NT2/D1 (cell line): ENCODE measurements at regions not wholly inside any gene's neighbourhood (a gene's known extent, or its start where the extent isn't known, plus 50 kb on each side); places are given as distances from the start of the nearest gene placed in this dataset.

Source experiments
- DNase-seq: peaks from one replicate; pipeline ENCODE4 v3.0.0-alpha.2; 2011; ENCODE audit warnings: low read depth, low spot score
- H3K27me3 ChIP-seq: 2 replicates; pipeline ENCODE4 v1.6.0; 2011; ENCODE audit warnings: mild to moderate bottlenecking; ENCODE audit not compliant: insufficient read length, insufficient read depth
- H3K36me3 ChIP-seq: 2 replicates; pipeline ENCODE4 v1.6.1; 2011; ENCODE audit warnings: mild to moderate bottlenecking, low read length, mixed read lengths; ENCODE audit not compliant: insufficient read depth, insufficient read length
- H3K4me1 ChIP-seq: 2 replicates; pipeline ENCODE4 v1.5.1; 2011; ENCODE audit not compliant: insufficient read depth, insufficient read length
- H3K4me3 ChIP-seq: 2 replicates; pipeline ENCODE4 v1.5.1; 2011; ENCODE audit warnings: low read depth; ENCODE audit not compliant: insufficient read length
- H3K9ac ChIP-seq: 2 replicates; pipeline ENCODE4 v1.6.0; 2011; ENCODE audit warnings: low read depth; ENCODE audit not compliant: insufficient read length
- H3K9me3 ChIP-seq: 2 replicates; pipeline ENCODE4 v1.5.1; 2011; ENCODE audit warnings: mild to moderate bottlenecking, low read length; ENCODE audit not compliant: insufficient read depth
- SUZ12 ChIP-seq: IDR thresholded peaks from 2 replicates; pipeline ENCODE4 v1.6.1; 2011; ENCODE audit not compliant: insufficient read length, insufficient read depth; ENCODE audit errors: extremely low read depth
- YY1 ChIP-seq: IDR thresholded peaks from 2 replicates; pipeline ENCODE4 v1.6.1; 2011; ENCODE audit not compliant: insufficient read length, insufficient read depth
- ZNF274 ChIP-seq: IDR thresholded peaks from 2 replicates; pipeline ENCODE4 v1.6.1; 2011; ENCODE audit warnings: mild to moderate bottlenecking, low read depth, low read length

DNA sequence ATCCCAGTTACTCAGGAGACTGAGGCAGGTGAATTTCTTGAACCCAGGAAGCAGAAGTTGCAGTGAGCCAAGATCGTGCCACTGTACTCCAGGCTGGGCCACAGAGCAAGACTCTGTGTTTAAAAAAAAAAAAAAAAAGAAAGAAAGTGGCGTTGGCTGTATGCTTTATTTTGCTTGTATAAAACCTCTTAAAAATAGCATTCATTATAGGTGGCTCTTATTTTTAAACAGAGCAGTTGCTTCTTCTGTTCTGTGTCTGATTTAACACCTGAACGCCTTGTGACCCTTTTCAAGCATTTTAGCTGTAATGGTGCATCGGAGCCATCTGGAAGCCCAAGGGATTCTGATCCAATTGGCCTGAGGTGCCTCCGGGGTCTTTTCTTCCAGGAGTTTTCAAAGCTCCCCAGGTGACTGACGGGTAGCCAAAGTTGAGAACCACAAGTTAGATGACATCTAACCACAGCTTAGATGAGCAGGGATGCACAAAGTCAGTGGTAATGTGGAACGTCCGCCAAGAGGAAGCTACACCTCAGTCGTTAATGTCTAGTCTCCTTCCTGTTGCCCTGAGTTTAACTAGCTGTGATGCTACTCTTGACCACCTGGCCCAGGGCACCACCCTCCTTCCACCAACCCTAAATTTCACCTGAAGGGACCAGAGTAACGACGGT, 274.6 kb upstream of the KLF6 start:
- no peak for DNase-seq
- Histone ChIP-seq H3K36me3 (no peaks in the 10 kb centered on the region), H3K9me3 (no peaks in the 10 kb centered on the region), H3K4me1 (no peaks in the 10 kb centered on the region), H3K27me3 (no peaks in the 10 kb centered on the region), H3K9ac (no peak overlapping the region), H3K4me3 (no peak overlapping the region)
- TF ChIP-seq ZNF274 (no peak), SUZ12 (no peak), YY1 (no peak)

DNA sequence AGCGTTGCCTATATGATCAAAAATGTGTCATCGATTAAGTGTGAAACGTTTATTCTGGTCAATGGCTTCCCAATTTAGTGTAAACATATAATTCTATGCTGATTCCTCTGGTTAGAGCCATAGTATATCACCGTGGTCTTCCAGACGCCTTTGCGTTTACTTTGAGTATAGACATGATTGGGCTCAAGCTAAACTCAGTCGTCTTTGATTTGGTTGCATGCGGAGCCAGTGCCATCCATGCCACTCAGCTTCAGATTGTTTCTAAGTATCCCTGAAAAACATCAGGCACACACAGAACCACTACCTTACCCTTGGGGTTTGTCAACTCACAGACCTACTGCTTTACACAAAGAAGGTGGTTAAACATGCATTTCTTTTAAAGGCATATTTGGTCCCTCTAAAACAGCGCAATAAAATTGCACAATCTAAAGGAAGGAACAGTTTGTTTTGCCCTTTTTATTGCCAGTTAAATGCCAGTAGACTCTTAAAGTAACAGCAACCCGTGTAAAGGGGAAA, 273.6 kb upstream of the KLF6 start:
- Histone ChIP-seq H3K9me3 (no peaks in the 10 kb centered on the region), H3K4me1 (no peaks in the 10 kb centered on the region), H3K4me3 (no peak overlapping the region), H3K27me3 (no peaks in the 10 kb centered on the region), H3K36me3 (no peaks in the 10 kb centered on the region), H3K9ac (no peak overlapping the region)
- no peak for DNase-seq
- TF ChIP-seq ZNF274 (no peak), YY1 (no peak), SUZ12 (no peak)

DNA sequence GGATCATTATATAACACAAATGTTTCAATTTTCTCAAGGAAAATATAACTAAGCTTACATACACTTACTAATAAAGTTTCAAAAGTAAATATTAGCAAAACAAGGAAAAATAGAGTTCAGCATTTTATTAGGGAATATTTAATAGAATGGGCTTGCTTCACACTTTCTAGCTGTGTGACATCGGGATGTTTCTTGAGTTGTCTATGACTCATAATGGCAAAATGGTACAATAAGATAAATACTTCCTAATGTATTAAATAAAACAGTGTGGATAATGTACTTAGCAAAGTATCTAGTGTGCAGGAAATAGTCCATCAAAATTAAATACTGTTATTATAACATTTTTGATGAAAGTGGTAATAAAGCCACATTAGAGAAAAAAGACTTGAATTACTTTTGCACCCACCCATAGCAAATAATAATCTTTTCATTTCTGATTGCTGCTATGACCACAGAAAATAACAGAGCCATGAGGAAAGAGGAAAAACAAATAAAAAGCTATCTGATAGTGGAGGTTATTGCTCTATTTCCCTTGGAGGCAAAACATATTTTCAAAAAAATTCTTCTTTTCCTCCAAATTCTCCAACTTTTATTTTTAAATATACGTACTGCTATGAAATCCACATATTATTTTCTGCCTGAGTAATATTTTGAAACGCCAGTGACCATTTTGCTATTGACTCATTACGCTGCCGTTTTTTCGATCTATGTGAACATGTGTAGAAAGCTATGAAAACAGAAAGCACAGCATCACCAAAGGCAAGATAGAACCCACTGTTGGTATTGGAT, 272.9 kb upstream of the KLF6 start:
- H3K4me3 ChIP-seq, result no peak overlapping the region
- no peak for DNase-seq
- no peaks in the 10 kb centered on the region for H3K4me1 ChIP-seq
- no peak overlapping the region for H3K9ac ChIP-seq
- H3K36me3 ChIP-seq, result no peaks in the 10 kb centered on the region
- no peak for TF ChIP-seq ZNF274
- TF ChIP-seq SUZ12, result no peak
- no peak for TF ChIP-seq YY1
- no peaks in the 10 kb centered on the region for H3K27me3 ChIP-seq
- no peaks in the 10 kb centered on the region for H3K9me3 ChIP-seq

DNA sequence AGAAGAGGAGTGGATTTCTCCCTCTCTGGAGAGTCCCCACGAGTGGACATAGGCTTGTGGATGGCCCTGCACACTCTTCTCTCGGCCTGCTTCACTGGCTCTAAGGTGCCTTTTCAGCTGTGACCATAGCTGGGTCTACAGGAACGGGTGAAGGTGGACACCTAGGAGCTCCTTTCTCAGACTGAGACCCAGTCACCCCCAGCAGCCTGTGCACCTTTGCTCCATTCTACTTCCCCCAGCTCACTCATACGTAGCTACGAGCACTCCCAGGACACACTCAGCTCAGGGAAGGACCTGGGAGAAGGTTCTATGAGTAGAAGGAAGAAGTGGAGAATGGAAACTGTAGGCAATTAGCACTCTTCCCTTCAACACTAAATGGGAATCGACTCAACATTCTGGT, 272.0 kb upstream of the KLF6 start:
- no peaks in the 10 kb centered on the region for H3K36me3 ChIP-seq
- H3K4me1 ChIP-seq, result no peaks in the 10 kb centered on the region
- no peak overlapping the region for H3K4me3 ChIP-seq
- TF ChIP-seq YY1 (no peak), SUZ12 (no peak), ZNF274 (no peak)
- H3K27me3 ChIP-seq, result no peaks in the 10 kb centered on the region
- H3K9ac ChIP-seq, result no peak overlapping the region
- DNase-seq, result no peak
- no peaks in the 10 kb centered on the region for H3K9me3 ChIP-seq

DNA sequence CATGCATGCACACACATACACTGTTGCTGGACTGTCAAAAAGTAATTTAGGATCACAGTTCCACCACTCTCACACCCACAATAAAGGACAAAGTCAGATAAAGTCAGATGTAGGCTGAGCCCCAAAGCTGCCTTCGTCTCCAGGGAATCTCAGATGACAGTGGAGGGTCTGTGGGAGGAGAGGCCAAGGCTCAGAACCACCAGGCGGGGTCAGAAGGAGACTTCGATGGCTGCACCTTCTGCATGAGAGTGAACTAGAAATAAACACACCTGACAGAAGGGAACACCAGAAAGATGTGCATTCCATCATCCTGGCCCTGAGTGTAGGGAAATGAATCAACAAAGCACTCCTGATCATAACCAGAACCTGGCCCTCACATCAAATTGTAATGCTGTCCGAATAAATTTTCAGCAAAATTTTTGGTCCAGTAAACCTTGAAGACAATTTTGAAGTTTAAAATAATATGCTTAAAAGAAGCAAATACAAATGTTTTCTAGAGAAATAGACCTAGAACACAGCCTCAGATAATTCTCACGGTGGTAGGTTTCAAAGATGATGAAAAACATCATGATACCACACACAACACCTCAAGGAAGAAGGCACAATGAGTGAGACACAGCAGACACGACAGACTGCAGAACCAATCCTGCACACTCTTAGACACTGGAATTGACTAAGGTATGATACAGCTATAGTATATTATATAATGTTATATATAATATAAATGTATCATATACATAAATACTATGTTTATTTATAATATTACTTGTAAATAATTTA, 269.8 kb upstream of the KLF6 start:
- TF ChIP-seq YY1 (no peak), SUZ12 (no peak)
- Histone ChIP-seq H3K36me3 (no peaks in the 10 kb centered on the region), H3K27me3 (no peaks in the 10 kb centered on the region), H3K4me1 (no peaks in the 10 kb centered on the region), H3K4me3 (no peak overlapping the region), H3K9ac (no peak overlapping the region), H3K9me3 (no peaks in the 10 kb centered on the region)
- DNase-seq, result no peak

DNA sequence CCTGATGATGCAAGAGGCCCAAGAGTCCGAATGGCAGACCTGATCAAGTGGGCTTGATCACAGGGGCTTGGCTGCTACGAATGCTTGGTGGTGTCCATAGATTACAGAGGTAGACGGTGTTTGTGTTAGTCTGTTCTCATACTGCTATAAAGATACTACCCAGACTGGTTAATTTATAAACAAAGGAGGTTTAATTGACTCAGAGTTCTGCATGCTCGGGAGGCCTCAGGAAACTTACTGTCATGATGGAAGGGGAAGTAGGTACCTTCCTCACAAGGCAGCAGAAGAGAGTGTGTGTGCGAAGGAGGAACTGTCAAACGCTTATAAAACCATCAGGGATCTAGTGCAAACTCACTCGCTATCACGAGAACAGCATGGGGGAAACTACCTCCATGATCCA, 268.9 kb upstream of the KLF6 start:
- no peak for DNase-seq
- no peak overlapping the region for H3K4me3 ChIP-seq
- H3K9ac ChIP-seq, result no peak overlapping the region
- no peaks in the 10 kb centered on the region for H3K27me3 ChIP-seq
- H3K4me1 ChIP-seq, result no peaks in the 10 kb centered on the region
- H3K9me3 ChIP-seq, result no peaks in the 10 kb centered on the region
- no peaks in the 10 kb centered on the region for H3K36me3 ChIP-seq
- TF ChIP-seq SUZ12 (no peak), ZNF274 (no peak), YY1 (no peak)

DNA sequence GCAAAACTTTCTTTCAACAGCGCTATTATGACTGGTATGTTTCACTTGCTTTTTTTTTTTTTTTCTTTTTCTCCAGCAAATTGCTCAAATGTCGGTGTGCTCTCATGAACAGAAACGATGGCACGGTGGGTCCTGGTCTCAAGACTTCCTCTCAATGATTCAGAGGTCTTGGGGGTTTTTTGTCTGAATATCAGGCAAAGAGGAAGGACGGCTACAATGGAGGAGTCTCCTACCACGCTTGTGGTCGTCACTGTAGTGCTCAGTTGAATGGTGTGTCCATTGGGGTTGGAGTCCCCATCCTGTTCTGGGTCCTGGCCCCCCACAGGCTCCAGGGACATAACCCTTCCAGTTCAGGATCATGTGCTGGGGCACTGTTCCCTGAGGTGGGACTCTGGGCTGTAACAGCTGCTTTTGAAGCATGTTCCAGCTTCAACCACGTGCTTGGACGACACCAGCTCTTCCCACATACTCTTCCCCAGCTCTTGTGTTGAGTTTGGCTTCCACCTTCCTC, 266.7 kb upstream of the KLF6 start:
- DNase-seq, result no peak
- TF ChIP-seq ZNF274 (no peak), YY1 (no peak), SUZ12 (no peak)
- Histone ChIP-seq H3K4me1 (no peaks in the 10 kb centered on the region), H3K36me3 (no peaks in the 10 kb centered on the region), H3K9me3 (no peaks in the 10 kb centered on the region), H3K4me3 (no peak overlapping the region), H3K9ac (no peak overlapping the region), H3K27me3 (no peaks in the 10 kb centered on the region)
